ENCODE measurements at regions not wholly inside any gene's neighbourhood (a gene's known extent, or its start where the extent isn't known, plus 50 kb on each side); places are given as distances from the start of the nearest gene placed in this dataset.

DNA sequence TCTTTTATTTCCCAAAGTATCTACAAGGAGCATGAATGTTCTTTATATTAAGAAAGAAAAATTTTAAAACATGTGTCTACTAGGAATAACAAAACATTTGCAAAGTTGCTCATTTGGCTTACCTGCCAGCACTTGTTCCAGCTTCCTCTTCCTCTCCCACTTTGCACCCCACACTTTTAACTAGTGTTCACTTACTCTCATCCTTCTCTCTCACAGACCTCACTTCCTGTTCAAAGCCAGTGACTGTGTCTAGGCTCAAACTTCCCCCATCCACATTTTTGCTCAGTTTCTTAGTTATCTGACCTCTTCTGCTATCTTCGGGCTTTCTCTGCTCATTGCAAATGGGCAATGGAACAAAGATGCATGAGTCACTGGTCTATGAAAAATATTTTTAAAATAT lies 512.2 kb upstream of the ZNF462 start:
- Histone ChIP-seq H3K27ac (ENCODE audit: low read depth in 1 of 2, low read length in 2 of 2) (no peak overlapping the region), H3K36me3 (ENCODE audit: control insufficient read depth in 4 of 4, insufficient read depth in 3 of 4, low read depth in 1 of 4, low read length in 3 of 4) (no peaks in the 10 kb centered on the region), H3K4me1 (ENCODE audit: control insufficient read depth in 4 of 4, insufficient read depth in 4 of 4, low read length in 3 of 4) (no peaks in the 10 kb centered on the region), H3K4me3 (ENCODE audit: low read depth in 1 of 3, low read length in 3 of 3) (no peak overlapping the region), H3K9me3 (ENCODE audit: control insufficient read depth in 4 of 4, low read length in 3 of 4) (peaks cover 0 to 4% (median 0%) of the 10 kb centered on the region in 4 donors), H3K27me3 (ENCODE audit: control insufficient read depth in 4 of 4, insufficient read depth in 4 of 4, low read length in 3 of 4) (no peaks in the 10 kb centered on the region), H3K9ac (ENCODE audit: low read depth in 1 of 2, low read length in 2 of 2) (no peak overlapping the region)
- DNase-seq (ENCODE audit: low spot score): no peak
- TF ChIP-seq, protein P1, sequence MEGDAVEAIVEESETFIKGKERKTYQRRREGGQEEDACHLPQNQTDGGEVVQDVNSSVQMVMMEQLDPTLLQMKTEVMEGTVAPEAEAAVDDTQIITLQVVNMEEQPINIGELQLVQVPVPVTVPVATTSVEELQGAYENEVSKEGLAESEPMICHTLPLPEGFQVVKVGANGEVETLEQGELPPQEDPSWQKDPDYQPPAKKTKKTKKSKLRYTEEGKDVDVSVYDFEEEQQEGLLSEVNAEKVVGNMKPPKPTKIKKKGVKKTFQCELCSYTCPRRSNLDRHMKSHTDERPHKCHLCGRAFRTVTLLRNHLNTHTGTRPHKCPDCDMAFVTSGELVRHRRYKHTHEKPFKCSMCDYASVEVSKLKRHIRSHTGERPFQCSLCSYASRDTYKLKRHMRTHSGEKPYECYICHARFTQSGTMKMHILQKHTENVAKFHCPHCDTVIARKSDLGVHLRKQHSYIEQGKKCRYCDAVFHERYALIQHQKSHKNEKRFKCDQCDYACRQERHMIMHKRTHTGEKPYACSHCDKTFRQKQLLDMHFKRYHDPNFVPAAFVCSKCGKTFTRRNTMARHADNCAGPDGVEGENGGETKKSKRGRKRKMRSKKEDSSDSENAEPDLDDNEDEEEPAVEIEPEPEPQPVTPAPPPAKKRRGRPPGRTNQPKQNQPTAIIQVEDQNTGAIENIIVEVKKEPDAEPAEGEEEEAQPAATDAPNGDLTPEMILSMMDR (IDR thresholded peaks at IDR 0.05; ENCODE audit: low read depth, low read length, missing input control): no peak
- TF ChIP-seq YY1 (IDR thresholded peaks at IDR 0.05): no peak
- no peak for TF ChIP-seq EGR1 (IDR thresholded peaks at IDR 0.05; ENCODE audit: low read depth in 2 of 2)
- TF ChIP-seq, protein P2, sequence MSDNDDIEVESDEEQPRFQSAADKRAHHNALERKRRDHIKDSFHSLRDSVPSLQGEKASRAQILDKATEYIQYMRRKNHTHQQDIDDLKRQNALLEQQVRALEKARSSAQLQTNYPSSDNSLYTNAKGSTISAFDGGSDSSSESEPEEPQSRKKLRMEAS (IDR thresholded peaks at IDR 0.05): no peak
- TF ChIP-seq, protein P3, sequence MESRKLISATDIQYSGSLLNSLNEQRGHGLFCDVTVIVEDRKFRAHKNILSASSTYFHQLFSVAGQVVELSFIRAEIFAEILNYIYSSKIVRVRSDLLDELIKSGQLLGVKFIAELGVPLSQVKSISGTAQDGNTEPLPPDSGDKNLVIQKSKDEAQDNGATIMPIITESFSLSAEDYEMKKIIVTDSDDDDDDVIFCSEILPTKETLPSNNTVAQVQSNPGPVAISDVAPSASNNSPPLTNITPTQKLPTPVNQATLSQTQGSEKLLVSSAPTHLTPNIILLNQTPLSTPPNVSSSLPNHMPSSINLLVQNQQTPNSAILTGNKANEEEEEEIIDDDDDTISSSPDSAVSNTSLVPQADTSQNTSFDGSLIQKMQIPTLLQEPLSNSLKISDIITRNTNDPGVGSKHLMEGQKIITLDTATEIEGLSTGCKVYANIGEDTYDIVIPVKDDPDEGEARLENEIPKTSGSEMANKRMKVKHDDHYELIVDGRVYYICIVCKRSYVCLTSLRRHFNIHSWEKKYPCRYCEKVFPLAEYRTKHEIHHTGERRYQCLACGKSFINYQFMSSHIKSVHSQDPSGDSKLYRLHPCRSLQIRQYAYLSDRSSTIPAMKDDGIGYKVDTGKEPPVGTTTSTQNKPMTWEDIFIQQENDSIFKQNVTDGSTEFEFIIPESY (IDR thresholded peaks at IDR 0.05): no peak
- TF ChIP-seq FOXA2 (IDR thresholded peaks at IDR 0.05): no peak
- no peak for TF ChIP-seq HNF4A (conservative IDR thresholded peaks at IDR 0.05)
- TF ChIP-seq, protein P4, sequence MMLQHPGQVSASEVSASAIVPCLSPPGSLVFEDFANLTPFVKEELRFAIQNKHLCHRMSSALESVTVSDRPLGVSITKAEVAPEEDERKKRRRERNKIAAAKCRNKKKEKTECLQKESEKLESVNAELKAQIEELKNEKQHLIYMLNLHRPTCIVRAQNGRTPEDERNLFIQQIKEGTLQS (IDR thresholded peaks at IDR 0.05): no peak
- no peak for TF ChIP-seq SP1 (IDR thresholded peaks at IDR 0.05)
- no peak for TF ChIP-seq GABPA (IDR thresholded peaks at IDR 0.05 in 1 of 2, conservative IDR thresholded peaks at IDR 0.05 in 1 of 2)
- TF ChIP-seq RXRA (IDR thresholded peaks at IDR 0.05): no peak
- WGBS: 73% methylated on average over 1 of the region's 1 CpG

DNA sequence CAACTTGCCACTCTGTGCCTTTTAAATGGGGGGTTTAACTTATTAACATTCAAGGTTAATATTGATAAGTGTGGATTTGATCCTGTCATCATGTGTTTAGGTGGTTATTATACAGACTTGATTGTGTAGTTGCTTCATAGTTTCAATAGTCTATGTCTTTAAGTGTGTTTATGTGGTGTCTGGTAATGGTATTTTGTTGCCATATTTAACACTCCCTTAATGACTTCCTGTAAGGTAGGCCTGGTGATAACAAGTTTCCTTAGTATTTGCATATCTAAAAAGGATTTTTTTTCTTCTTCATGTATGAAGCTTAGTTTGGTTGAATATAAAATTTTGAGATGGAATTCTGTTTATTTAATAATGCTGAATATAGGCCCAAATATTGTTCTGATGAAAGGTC lies 506.0 kb upstream of the ZNF462 start:
- H3K4me3 ChIP-seq (ENCODE audit: low read depth in 1 of 3, low read length in 3 of 3): no peak overlapping the region
- no peaks in the 10 kb centered on the region for H3K4me1 ChIP-seq (ENCODE audit: control insufficient read depth in 4 of 4, insufficient read depth in 4 of 4, low read length in 3 of 4)
- peaks cover 0 to 4% (median 0%) of the 10 kb centered on the region in 4 donors for H3K9me3 ChIP-seq (ENCODE audit: control insufficient read depth in 4 of 4, low read length in 3 of 4)
- no peak overlapping the region for H3K9ac ChIP-seq (ENCODE audit: low read depth in 1 of 2, low read length in 2 of 2)
- TF ChIP-seq JUND (IDR thresholded peaks at IDR 0.05): no peak
- no peak for TF ChIP-seq GABPA (IDR thresholded peaks at IDR 0.05 in 1 of 2, conservative IDR thresholded peaks at IDR 0.05 in 1 of 2)
- TF ChIP-seq HNF4G (IDR thresholded peaks at IDR 0.05): no peak
- no peaks in the 10 kb centered on the region for H3K27me3 ChIP-seq (ENCODE audit: control insufficient read depth in 4 of 4, insufficient read depth in 4 of 4, low read length in 3 of 4)
- H3K36me3 ChIP-seq (ENCODE audit: control insufficient read depth in 4 of 4, insufficient read depth in 3 of 4, low read depth in 1 of 4, low read length in 3 of 4): no peaks in the 10 kb centered on the region
- no peak overlapping the region for H3K27ac ChIP-seq (ENCODE audit: low read depth in 1 of 2, low read length in 2 of 2)
- no peak for DNase-seq (ENCODE audit: low spot score)

DNA sequence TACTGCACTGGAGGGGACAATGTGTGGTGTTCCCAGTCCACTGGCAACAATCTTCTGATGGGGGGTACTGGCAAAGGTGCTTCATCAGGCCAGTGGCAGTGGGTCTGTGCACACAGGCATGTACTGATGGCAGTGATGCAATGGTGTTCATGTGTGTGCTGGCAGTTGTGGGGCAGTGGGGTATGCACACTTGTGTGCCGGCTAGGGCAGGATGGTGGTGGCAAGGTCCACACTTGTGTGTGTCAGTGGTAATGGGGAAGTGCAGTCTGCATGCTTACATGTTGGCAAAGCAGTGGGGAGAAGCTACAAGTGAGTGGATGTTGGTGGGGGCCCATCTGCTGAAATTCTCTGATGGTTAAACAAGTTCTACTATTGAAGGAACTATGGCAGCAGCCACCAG lies 504.6 kb upstream of the ZNF462 start:
- peaks cover 0 to 4% (median 0%) of the 10 kb centered on the region in 4 donors for H3K9me3 ChIP-seq (ENCODE audit: control insufficient read depth in 4 of 4, low read length in 3 of 4)
- no peak for DNase-seq (ENCODE audit: low spot score)
- no peaks in the 10 kb centered on the region for H3K36me3 ChIP-seq (ENCODE audit: control insufficient read depth in 4 of 4, insufficient read depth in 3 of 4, low read depth in 1 of 4, low read length in 3 of 4)
- H3K27ac ChIP-seq (ENCODE audit: low read depth in 1 of 2, low read length in 2 of 2): no peak overlapping the region
- TF ChIP-seq EGR1 (IDR thresholded peaks at IDR 0.05; ENCODE audit: low read depth in 2 of 2) (no peak), YY1 (IDR thresholded peaks at IDR 0.05) (no peak), GABPA (IDR thresholded peaks at IDR 0.05 in 1 of 2, conservative IDR thresholded peaks at IDR 0.05 in 1 of 2) (no peak), SP1 (IDR thresholded peaks at IDR 0.05) (no peak), HNF4A (conservative IDR thresholded peaks at IDR 0.05) (no peak), FOXA1 (IDR thresholded peaks at IDR 0.05) (no peak), RAD21 (IDR thresholded peaks at IDR 0.05) (no peak), RXRA (IDR thresholded peaks at IDR 0.05) (no peak), HNF4G (IDR thresholded peaks at IDR 0.05) (no peak)
- TF ChIP-seq, protein P5, sequence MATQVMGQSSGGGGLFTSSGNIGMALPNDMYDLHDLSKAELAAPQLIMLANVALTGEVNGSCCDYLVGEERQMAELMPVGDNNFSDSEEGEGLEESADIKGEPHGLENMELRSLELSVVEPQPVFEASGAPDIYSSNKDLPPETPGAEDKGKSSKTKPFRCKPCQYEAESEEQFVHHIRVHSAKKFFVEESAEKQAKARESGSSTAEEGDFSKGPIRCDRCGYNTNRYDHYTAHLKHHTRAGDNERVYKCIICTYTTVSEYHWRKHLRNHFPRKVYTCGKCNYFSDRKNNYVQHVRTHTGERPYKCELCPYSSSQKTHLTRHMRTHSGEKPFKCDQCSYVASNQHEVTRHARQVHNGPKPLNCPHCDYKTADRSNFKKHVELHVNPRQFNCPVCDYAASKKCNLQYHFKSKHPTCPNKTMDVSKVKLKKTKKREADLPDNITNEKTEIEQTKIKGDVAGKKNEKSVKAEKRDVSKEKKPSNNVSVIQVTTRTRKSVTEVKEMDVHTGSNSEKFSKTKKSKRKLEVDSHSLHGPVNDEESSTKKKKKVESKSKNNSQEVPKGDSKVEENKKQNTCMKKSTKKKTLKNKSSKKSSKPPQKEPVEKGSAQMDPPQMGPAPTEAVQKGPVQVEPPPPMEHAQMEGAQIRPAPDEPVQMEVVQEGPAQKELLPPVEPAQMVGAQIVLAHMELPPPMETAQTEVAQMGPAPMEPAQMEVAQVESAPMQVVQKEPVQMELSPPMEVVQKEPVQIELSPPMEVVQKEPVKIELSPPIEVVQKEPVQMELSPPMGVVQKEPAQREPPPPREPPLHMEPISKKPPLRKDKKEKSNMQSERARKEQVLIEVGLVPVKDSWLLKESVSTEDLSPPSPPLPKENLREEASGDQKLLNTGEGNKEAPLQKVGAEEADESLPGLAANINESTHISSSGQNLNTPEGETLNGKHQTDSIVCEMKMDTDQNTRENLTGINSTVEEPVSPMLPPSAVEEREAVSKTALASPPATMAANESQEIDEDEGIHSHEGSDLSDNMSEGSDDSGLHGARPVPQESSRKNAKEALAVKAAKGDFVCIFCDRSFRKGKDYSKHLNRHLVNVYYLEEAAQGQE (IDR thresholded peaks at IDR 0.05): no peak
- TF ChIP-seq, protein P2 (IDR thresholded peaks at IDR 0.05): no peak
- TF ChIP-seq, protein P4 (IDR thresholded peaks at IDR 0.05): no peak
- no peak overlapping the region for H3K9ac ChIP-seq (ENCODE audit: low read depth in 1 of 2, low read length in 2 of 2)
- no peak overlapping the region for H3K4me3 ChIP-seq (ENCODE audit: low read depth in 1 of 3, low read length in 3 of 3)
- no peaks in the 10 kb centered on the region for H3K4me1 ChIP-seq (ENCODE audit: control insufficient read depth in 4 of 4, insufficient read depth in 4 of 4, low read length in 3 of 4)
- WGBS: 95% methylated on average over 1 of the region's 1 CpG
- H3K27me3 ChIP-seq (ENCODE audit: control insufficient read depth in 4 of 4, insufficient read depth in 4 of 4, low read length in 3 of 4): no peaks in the 10 kb centered on the region

All from liver (tissue), 8 donors.